SIG-M5 (cell line): ENCODE measurements at regions not wholly inside any gene's neighbourhood (a gene's known extent, or its start where the extent isn't known, plus 50 kb on each side); places are given as distances from the start of the nearest gene placed in this dataset.
"Not testable (repeated sequence)": the region's sequence is repeated elsewhere in the genome, so short reads cannot be mapped to it uniquely, and the experiment has no call there.

ENCODE experiments used
- DNase-seq: peaks from one replicate; lab custom pipeline; 2025; lab: John Stamatoyannopoulos, UW

- no peak for DNase-seq
Measured at GRCh38 chr1:184820218-184820750, 65.6 kb upstream of the EDEM3 start.

GRCh38 chr1:184818646-184819045 is 64.0 kb upstream of the EDEM3 start:
- no peak for DNase-seq

GRCh38 chr1:184817003-184817402 is 62.3 kb upstream of the EDEM3 start:
- DNase-seq: not testable (repeated sequence)

DNA sequence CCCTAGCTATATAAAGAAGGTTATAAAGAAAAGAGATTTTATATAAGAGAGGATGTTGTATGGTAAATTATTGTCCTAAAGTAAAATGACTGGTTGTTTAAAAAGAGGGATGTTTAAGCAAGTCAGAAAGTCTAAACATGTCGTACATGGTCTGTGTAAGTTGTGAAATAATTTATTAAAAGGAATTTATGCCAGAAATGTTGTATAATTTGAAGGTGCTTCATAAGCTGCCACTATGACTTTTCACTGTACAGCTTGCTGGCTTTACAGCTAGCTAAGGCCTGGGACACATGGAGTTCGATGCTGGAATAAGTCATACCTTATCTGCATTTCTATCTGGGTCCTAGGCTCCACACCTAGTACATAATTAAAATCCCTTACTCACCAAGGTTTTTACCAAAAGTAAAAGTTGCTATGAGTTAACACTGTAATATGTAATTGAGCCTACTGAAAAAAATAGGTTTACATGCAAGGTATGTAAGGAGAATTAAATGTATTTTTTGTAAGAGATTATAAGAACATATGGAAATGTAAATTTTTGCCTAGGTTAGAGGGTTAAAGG is 59.0 kb upstream of the EDEM3 start:
- no peak for DNase-seq

GRCh38 chr1:184811439-184812111 is 56.9 kb upstream of the EDEM3 start:
- no peak for DNase-seq

DNA sequence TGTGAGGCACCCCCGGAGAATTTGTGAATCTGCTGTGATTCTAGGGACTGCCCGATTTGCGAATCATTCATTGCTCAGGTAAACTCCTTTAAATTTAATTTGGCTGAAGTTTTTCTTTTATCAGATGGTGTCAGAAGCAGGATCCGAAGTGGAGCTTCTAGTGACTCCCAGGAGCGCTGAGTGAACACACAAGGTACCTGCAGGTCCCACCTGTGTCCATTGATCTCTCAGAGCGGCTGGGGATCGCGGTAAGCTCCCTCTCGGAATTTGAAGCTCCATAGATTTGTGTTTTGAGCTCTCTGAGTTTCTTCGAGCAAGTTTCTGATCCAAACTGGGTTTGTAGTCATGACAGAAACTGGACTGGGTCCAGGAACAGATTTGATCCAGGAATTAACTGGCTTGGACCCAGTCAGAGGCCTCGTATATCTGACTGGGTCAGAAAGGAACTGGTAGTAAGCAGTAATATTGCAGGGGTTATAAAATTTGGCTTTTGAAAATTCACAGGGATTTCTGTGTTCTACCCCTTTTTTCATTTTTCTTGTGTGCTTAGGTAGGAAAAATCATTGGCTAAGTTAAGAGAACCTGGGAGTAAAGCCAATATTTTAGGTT is 56.2 kb upstream of the EDEM3 start:
- no peak for DNase-seq

DNA sequence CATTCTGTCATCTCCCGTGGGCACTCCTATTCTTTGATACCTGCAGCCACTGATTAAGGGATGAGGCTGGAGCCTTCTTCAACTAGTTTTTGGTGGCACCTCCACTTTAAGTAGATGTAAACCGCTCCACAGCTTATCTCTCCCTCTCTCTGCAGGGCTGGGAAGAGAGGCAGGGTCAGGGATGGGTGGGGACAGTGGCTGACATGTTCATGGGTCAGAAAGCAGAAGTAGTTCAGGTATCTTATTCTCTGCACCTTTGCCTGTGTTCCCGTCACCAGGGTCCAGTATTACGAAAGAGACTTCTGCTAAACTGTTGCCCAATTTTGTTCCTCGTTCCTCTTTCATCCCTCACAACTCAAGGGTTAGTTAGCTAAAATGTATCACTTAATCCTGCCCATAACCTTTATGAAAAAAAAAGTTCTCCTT is 51.7 kb upstream of the EDEM3 start:
- peak; percentile 54 for DNase-seq

- no peak for DNase-seq
Measured at GRCh38 chr1:184805667-184806295, 51.1 kb upstream of the EDEM3 start.
